H9 (cell line): ENCODE measurements at regions not wholly inside any gene's neighbourhood (a gene's known extent, or its start where the extent isn't known, plus 50 kb on each side); places are given as distances from the start of the nearest gene placed in this dataset.

Experiments used
- DNase-seq: peaks from one replicate; pipeline ENCODE4 v3.0.0-alpha.2; 2017
- H2AFZ ChIP-seq: one replicate; pipeline ENCODE4 v1.6.1; 2013; ENCODE audit warnings: mild to moderate bottlenecking, low read length, control low read depth, moderate library complexity
- H2AK5ac ChIP-seq: 2 replicates; pipeline ENCODE4 v1.6.1; 2013; ENCODE audit warnings: low read length, control low read depth, mixed read lengths; ENCODE audit not compliant: insufficient read length
- H2BK120ac ChIP-seq: one replicate; pipeline ENCODE4 v1.6.1; 2013; ENCODE audit warnings: low read depth, mild to moderate bottlenecking, low read length, control low read depth, inconsistent platforms; ENCODE audit not compliant: poor library complexity, severe bottlenecking
- H2BK12ac ChIP-seq: 2 replicates; pipeline ENCODE4 v1.6.1; 2013; ENCODE audit warnings: low read length, control low read depth, mixed read lengths, low read depth; ENCODE audit not compliant: insufficient read length
- H2BK15ac ChIP-seq: 2 replicates; pipeline ENCODE4 v1.6.1; 2013; ENCODE audit warnings: low read depth, low read length, control low read depth
- H2BK20ac ChIP-seq: one replicate; pipeline ENCODE4 v1.6.1; 2013; ENCODE audit warnings: low read depth, mild to moderate bottlenecking, low read length, control low read depth, inconsistent platforms; ENCODE audit not compliant: poor library complexity, severe bottlenecking
- H2BK5ac ChIP-seq: 2 replicates; pipeline ENCODE4 v1.6.1; 2013; ENCODE audit warnings: low read length, control low read depth, mixed read lengths; ENCODE audit not compliant: insufficient read length
- H3K14ac ChIP-seq: 2 replicates; pipeline ENCODE4 v1.6.1; 2013; ENCODE audit warnings: low read length, control low read depth; ENCODE audit not compliant: insufficient read depth
- H3K18ac ChIP-seq: 2 replicates; pipeline ENCODE4 v1.6.1; 2013; ENCODE audit warnings: low read depth, mild to moderate bottlenecking, mixed read lengths, low read length, control low read depth; ENCODE audit not compliant: insufficient read length
- H3K23ac ChIP-seq: 2 replicates; pipeline ENCODE4 v1.6.1; 2013; ENCODE audit warnings: low read length, control low read depth, mixed read lengths, low read depth; ENCODE audit not compliant: insufficient read length
- H3K23me2 ChIP-seq: 2 replicates; pipeline ENCODE4 v1.6.1; 2013; ENCODE audit warnings: low read depth, mild to moderate bottlenecking, mixed read lengths, low read length, control low read depth; ENCODE audit not compliant: insufficient read length, poor library complexity, severe bottlenecking
- H3K27ac ChIP-seq: 2 replicates; pipeline ENCODE4 v1.5.1; 2013; ENCODE audit warnings: low read length, control low read depth, mixed read lengths, low read depth; ENCODE audit not compliant: insufficient read length
- H3K27me3 ChIP-seq: 2 replicates; pipeline ENCODE4 v1.6.1; 2013; ENCODE audit warnings: low read length, control low read depth, inconsistent platforms; ENCODE audit not compliant: insufficient read depth
- H3K4ac ChIP-seq: 2 replicates; pipeline ENCODE4 v1.6.1; 2013; ENCODE audit warnings: low read depth, mild to moderate bottlenecking, control low read depth, inconsistent platforms, low read length, moderate library complexity
- H3K4me1 ChIP-seq: 2 replicates; pipeline ENCODE4 v1.6.1; 2013; ENCODE audit warnings: low read length, control low read depth, inconsistent platforms; ENCODE audit not compliant: insufficient read depth
- H3K4me2 ChIP-seq: 2 replicates; pipeline ENCODE4 v1.6.1; 2013; ENCODE audit warnings: low read length, control low read depth, mixed read lengths; ENCODE audit not compliant: insufficient read length, insufficient read depth
- H3K56ac ChIP-seq: 2 replicates; pipeline ENCODE4 v1.6.1; 2013; ENCODE audit warnings: low read depth, mild to moderate bottlenecking, mixed read lengths, low read length, control low read depth; ENCODE audit not compliant: insufficient read length
- H3K79me1 ChIP-seq: 2 replicates; pipeline ENCODE4 v1.6.1; 2013; ENCODE audit warnings: low read depth, mild to moderate bottlenecking, moderate library complexity, low read length, control low read depth, inconsistent platforms; ENCODE audit not compliant: insufficient read depth, poor library complexity, severe bottlenecking
- H3K79me2 ChIP-seq: 2 replicates; pipeline ENCODE4 v1.6.1; 2013; ENCODE audit warnings: low read length, control low read depth, inconsistent platforms; ENCODE audit not compliant: insufficient read depth
- H3K9ac ChIP-seq: 2 replicates; pipeline ENCODE4 v1.6.1; 2013; ENCODE audit warnings: low read length, control low read depth, mixed read lengths; ENCODE audit not compliant: insufficient read length; ENCODE audit errors: extremely low read depth
- H3K9me3 ChIP-seq: one replicate; pipeline ENCODE4 v1.6.1; 2013; ENCODE audit warnings: low read depth, low read length, inconsistent platforms; ENCODE audit not compliant: control insufficient read depth
- H3T11ph ChIP-seq: one replicate; pipeline ENCODE4 v1.6.1; 2013; ENCODE audit warnings: mild to moderate bottlenecking, low read length, control low read depth, inconsistent platforms
- H4K20me1 ChIP-seq: one replicate; pipeline ENCODE4 v1.6.1; 2013; ENCODE audit not compliant: control insufficient read depth, insufficient read length, insufficient read depth
- H4K5ac ChIP-seq: 2 replicates; pipeline ENCODE4 v1.6.1; 2013; ENCODE audit warnings: low read depth, mild to moderate bottlenecking, mixed read lengths, low read length, control low read depth; ENCODE audit not compliant: insufficient read length
- H4K8ac ChIP-seq: replicated peaks from 2 replicates; pipeline ENCODE4 v1.6.1; 2013; ENCODE audit warnings: low read length, control low read depth, mixed read lengths, low read depth; ENCODE audit not compliant: insufficient read length
- H4K91ac ChIP-seq: 2 replicates; pipeline ENCODE4 v1.6.1; 2013; ENCODE audit warnings: low read depth, mild to moderate bottlenecking, moderate library complexity, mixed read lengths, low read length, control low read depth; ENCODE audit not compliant: insufficient read length
- H3K27ac Mint-ChIP-seq, 3 experiments: 2 replicates in 2 of 3; 3 replicates in 1 of 3; pipeline ENCODE4 v1.8.0; 2020 to 2021; ENCODE audit warnings: mixed read lengths in 3 of 3, mild to moderate bottlenecking in 1 of 3, moderate library complexity in 1 of 3
- H3K27me3 Mint-ChIP-seq: 2 replicates; pipeline ENCODE4 v1.8.0; 2021; ENCODE audit warnings: low read depth, mild to moderate bottlenecking, moderate library complexity, mixed read lengths
- H3K36me3 Mint-ChIP-seq, 3 experiments: 2 replicates in 2 of 3; 3 replicates in 1 of 3; pipeline ENCODE4 v1.8.0; 2020 to 2021; ENCODE audit warnings: low read depth in 3 of 3, mixed read lengths in 3 of 3; ENCODE audit not compliant: insufficient read depth in 1 of 3
- H3K4me1 Mint-ChIP-seq, 2 experiments: 2 replicates each; pipeline ENCODE4 v1.8.0; 2020; ENCODE audit warnings: mixed read lengths in 2 of 2
- H3K4me3 Mint-ChIP-seq, 2 experiments: 2 replicates in 1 of 2; 3 replicates in 1 of 2; pipeline ENCODE4 v1.8.0; 2020 to 2021; ENCODE audit warnings: mild to moderate bottlenecking in 2 of 2, mixed read lengths in 2 of 2, moderate library complexity in 1 of 2
- H3K9me3 Mint-ChIP-seq, 2 experiments: 2 replicates in 1 of 2; 3 replicates in 1 of 2; pipeline ENCODE4 v1.8.0; 2020; ENCODE audit warnings: mild to moderate bottlenecking in 2 of 2, mixed read lengths in 2 of 2, moderate library complexity in 1 of 2
- CTCF ChIP-seq: fragments of 200-600 bp; sonication (generic); conservative IDR thresholded peaks from 3 replicates; pipeline ENCODE4 v1.8.0; 2021; ENCODE audit warnings: antibody characterized with exemption, mild to moderate bottlenecking

GRCh38 chr4:11857881-11858280 lies 429.2 kb upstream of the HS3ST1 start:
- H4K20me1 ChIP-seq, result no peaks in the 10 kb centered on the region
- H3K4ac ChIP-seq, result no peak overlapping the region
- no peaks in the 10 kb centered on the region for H3K9me3 ChIP-seq
- H3K4me2 ChIP-seq, result no peak overlapping the region
- H3K23ac ChIP-seq, result no peak overlapping the region
- H3K27ac ChIP-seq, result no peak overlapping the region
- Mint-ChIP-seq H3K27me3 (no peaks in the 10 kb centered on the region), H3K36me3 (no peaks in the 10 kb centered on the region; a peak in 2 of 7 replicates), H3K27ac (no peak overlapping the region), H3K4me3 (no peak overlapping the region), H3K9me3 (peaks cover 2 to 3% of the 10 kb centered on the region in 2 experiments; a peak in 1 of 5 replicates), H3K4me1 (no peaks in the 10 kb centered on the region)
- H2AFZ ChIP-seq, result no peak overlapping the region
- H3K23me2 ChIP-seq, result no peaks in the 10 kb centered on the region
- H2BK15ac ChIP-seq, result no peak overlapping the region
- no peak overlapping the region for H3T11ph ChIP-seq
- no peak overlapping the region for H3K14ac ChIP-seq
- H3K79me2 ChIP-seq, result no peaks in the 10 kb centered on the region
- no peaks in the 10 kb centered on the region for H3K4me1 ChIP-seq
- no peak overlapping the region for H3K56ac ChIP-seq
- H2AK5ac ChIP-seq, result no peak overlapping the region
- H3K18ac ChIP-seq, result no peak overlapping the region
- no peaks in the 10 kb centered on the region for H3K27me3 ChIP-seq
- H2BK12ac ChIP-seq, result no peak overlapping the region
- H2BK20ac ChIP-seq, result no peak overlapping the region
- no peak overlapping the region for H2BK5ac ChIP-seq
- no peak overlapping the region for H4K91ac ChIP-seq
- H3K9ac ChIP-seq, result no peak overlapping the region
- no peak overlapping the region for H4K5ac ChIP-seq
- no peak overlapping the region for H2BK120ac ChIP-seq
- TF ChIP-seq CTCF, result no peak
- no peaks in the 10 kb centered on the region for H3K79me1 ChIP-seq
- no peak overlapping the region for H4K8ac ChIP-seq
- no peak for DNase-seq
